Trophoblast cell (in vitro differentiated cells and primary cell): ENCODE measurements at regions not wholly inside any gene's neighbourhood (a gene's known extent, or its start where the extent isn't known, plus 50 kb on each side); places are given as distances from the start of the nearest gene placed in this dataset.

Experiments used
- DNase-seq, 2 donors: peaks; one replicate each; pipeline ENCODE4 v3.0.0-alpha.2; 2016
- H2AFZ ChIP-seq: 2 replicates; pipeline ENCODE4 v1.6.1; 2013; ENCODE audit warnings: low read length, moderate library complexity, mild to moderate bottlenecking; ENCODE audit not compliant: insufficient read depth, poor library complexity
- H2AK5ac ChIP-seq: 2 replicates; pipeline ENCODE4 v1.6.1; 2013; ENCODE audit warnings: mild to moderate bottlenecking, low read length
- H2BK120ac ChIP-seq: 2 replicates; pipeline ENCODE4 v1.6.1; 2013; ENCODE audit warnings: low read length, mild to moderate bottlenecking, moderate library complexity; ENCODE audit not compliant: insufficient read depth, poor library complexity
- H2BK12ac ChIP-seq: 2 replicates; pipeline ENCODE4 v1.6.1; 2013; ENCODE audit warnings: mild to moderate bottlenecking, low read length, moderate library complexity
- H2BK5ac ChIP-seq: 2 replicates; pipeline ENCODE4 v1.6.1; 2013; ENCODE audit warnings: low read length, low read depth, moderate library complexity, mild to moderate bottlenecking; ENCODE audit not compliant: poor library complexity
- H3K14ac ChIP-seq: 2 replicates; pipeline ENCODE4 v1.6.1; 2013; ENCODE audit warnings: mild to moderate bottlenecking, low read length
- H3K18ac ChIP-seq: 2 replicates; pipeline ENCODE4 v1.6.1; 2013; ENCODE audit warnings: mild to moderate bottlenecking, low read length
- H3K23ac ChIP-seq: 2 replicates; pipeline ENCODE4 v1.6.1; 2013; ENCODE audit warnings: low read length
- H3K27ac ChIP-seq: 2 replicates; pipeline ENCODE4 v1.5.1; 2013; ENCODE audit warnings: low read depth, mild to moderate bottlenecking, inconsistent platforms, low read length, moderate library complexity
- H3K27me3 ChIP-seq: 2 replicates; pipeline ENCODE4 v1.6.1; 2013; ENCODE audit warnings: inconsistent platforms, mild to moderate bottlenecking, low read length, moderate library complexity; ENCODE audit not compliant: insufficient read depth
- H3K36me3 ChIP-seq, 2 experiments: 1 replicate in 1 of 2; 2 replicates in 1 of 2; pipeline ENCODE4 v1.6.1; 2013; ENCODE audit warnings: low read length in 2 of 2, mild to moderate bottlenecking in 2 of 2, moderate library complexity in 1 of 2; ENCODE audit not compliant: insufficient read depth in 2 of 2, control insufficient read depth in 1 of 2
- H3K4ac ChIP-seq: 2 replicates; pipeline ENCODE4 v1.6.1; 2013; ENCODE audit warnings: low read depth, mild to moderate bottlenecking, low read length, moderate library complexity
- H3K4me1 ChIP-seq, 2 experiments: 1 replicate in 1 of 2; 2 replicates in 1 of 2; pipeline ENCODE4 v1.6.1; 2013; ENCODE audit warnings: low read length in 2 of 2, mild to moderate bottlenecking in 2 of 2, moderate library complexity in 1 of 2; ENCODE audit not compliant: insufficient read depth in 2 of 2, control insufficient read depth in 1 of 2
- H3K4me2 ChIP-seq: 2 replicates; pipeline ENCODE4 v1.6.1; 2013; ENCODE audit warnings: inconsistent platforms, mild to moderate bottlenecking, low read length, moderate library complexity
- H3K4me3 ChIP-seq: 2 replicates; pipeline ENCODE4 v1.5.1; 2013; ENCODE audit warnings: mild to moderate bottlenecking, low read depth, low read length, inconsistent platforms
- H3K79me1 ChIP-seq: one replicate; pipeline ENCODE4 v1.6.1; 2013; ENCODE audit warnings: low read length
- H3K79me2 ChIP-seq: 2 replicates; pipeline ENCODE4 v1.6.1; 2013; ENCODE audit warnings: low read length, mild to moderate bottlenecking; ENCODE audit not compliant: control insufficient read depth, insufficient read depth, poor library complexity
- H3K9ac ChIP-seq: 2 replicates; pipeline ENCODE4 v1.6.1; 2013; ENCODE audit warnings: mild to moderate bottlenecking, low read length
- H3K9me3 ChIP-seq: 2 replicates; pipeline ENCODE4 v1.6.1; 2013; ENCODE audit warnings: low read depth, mild to moderate bottlenecking, control low read depth, inconsistent platforms, low read length; ENCODE audit not compliant: insufficient read depth
- H4K12ac ChIP-seq: 2 replicates; pipeline ENCODE4 v1.6.1; 2013; ENCODE audit warnings: low read depth, mild to moderate bottlenecking, low read length, moderate library complexity
- H4K8ac ChIP-seq: 2 replicates; pipeline ENCODE4 v1.6.1; 2013; ENCODE audit warnings: low read depth, mild to moderate bottlenecking, low read length, moderate library complexity
- H4K91ac ChIP-seq: one replicate; pipeline ENCODE4 v1.6.1; 2013; ENCODE audit warnings: low read depth, mild to moderate bottlenecking, low read length, moderate library complexity
- WGBS: extraction: QIAGEN DNeasy Blood & Tissue Kit; methylation state at CpG from one replicate; pipeline ENCODE4 v1.1.7; 2013; ENCODE audit warnings: missing lambda C conversion rate; ENCODE audit not compliant: insufficient read length, insufficient coverage; ENCODE audit errors: extremely low coverage; 5-methylcytosine and 5-hydroxymethylcytosine counted together

DNA sequence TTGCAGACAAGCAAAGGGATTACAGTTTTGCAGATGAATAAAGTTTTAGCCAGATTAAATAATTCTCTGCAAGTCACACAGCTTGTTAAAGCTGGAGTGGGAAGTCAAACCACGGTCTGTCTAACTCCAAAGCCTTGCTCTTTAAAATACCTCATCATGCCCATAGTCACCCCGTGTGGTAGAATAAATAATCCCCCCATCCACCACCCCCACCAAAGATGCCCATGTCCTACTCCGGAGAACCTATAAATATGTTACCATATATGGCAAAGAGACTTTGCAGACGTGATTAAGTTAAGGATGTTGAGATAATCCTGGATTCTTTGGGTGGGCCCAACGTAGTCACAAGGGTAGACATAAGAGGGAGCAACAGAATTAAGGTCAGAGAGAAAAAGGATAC is 118.7 kb downstream of the BEND2 start:
- no CpG with 5 or more reads among the region's 5 CpGs for WGBS
- H3K4me3 ChIP-seq = no peak overlapping the region

GRCh38 chrX:18101087-18101486 is 119.6 kb downstream of the BEND2 start:
- H2BK5ac ChIP-seq = no peak overlapping the region
- H3K18ac ChIP-seq = no peak overlapping the region

More for the DNA sequence above, 118.7 kb downstream of the BEND2 start:
- no peak overlapping the region for H2BK12ac ChIP-seq
- H2BK5ac ChIP-seq = no peak overlapping the region
- H4K8ac ChIP-seq = no peak overlapping the region
- H3K36me3 ChIP-seq = no peaks in the 10 kb centered on the region
- H3K14ac ChIP-seq = no peak overlapping the region
- H3K4ac ChIP-seq = no peak overlapping the region
- H4K12ac ChIP-seq = no peak overlapping the region
- peaks cover 7% of the 10 kb centered on the region for H3K79me1 ChIP-seq
- H3K9ac ChIP-seq = no peak overlapping the region
- no peak overlapping the region for H3K27ac ChIP-seq
- H3K27me3 ChIP-seq = no peaks in the 10 kb centered on the region
- no peak overlapping the region for H4K91ac ChIP-seq
- no peak for DNase-seq
- no peak overlapping the region for H2AFZ ChIP-seq
- no peak overlapping the region for H3K4me2 ChIP-seq
- no peak overlapping the region for H3K18ac ChIP-seq
- H3K4me1 ChIP-seq = peaks cover 8 to 13% of the 10 kb centered on the region in 2 experiments
- H2BK120ac ChIP-seq = no peak overlapping the region
- no peak overlapping the region for H2AK5ac ChIP-seq
- no peaks in the 10 kb centered on the region for H3K79me2 ChIP-seq
- H3K9me3 ChIP-seq = no peaks in the 10 kb centered on the region
- H3K23ac ChIP-seq = no peak overlapping the region

DNA sequence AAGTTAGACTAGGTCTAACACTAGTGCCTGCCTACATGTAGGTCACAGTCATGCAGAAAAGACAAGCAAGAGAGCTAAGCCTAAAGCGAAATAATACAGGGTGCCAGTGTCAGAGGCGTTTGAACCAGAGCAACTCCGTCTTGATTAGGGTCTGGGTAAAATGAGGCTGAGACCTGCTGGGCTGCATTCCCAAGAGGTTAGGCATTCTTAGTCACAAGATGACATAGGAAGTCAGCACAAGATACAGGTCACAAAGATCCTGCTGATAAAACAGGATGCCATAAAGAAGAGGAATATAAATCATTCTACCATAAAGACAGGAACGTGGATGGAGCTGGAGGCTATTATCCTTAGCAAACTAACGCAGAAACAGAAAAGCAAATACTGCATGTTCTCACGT is 120.9 kb downstream of the BEND2 start:
- H3K79me2 ChIP-seq = no peaks in the 10 kb centered on the region
- WGBS = no CpG with 5 or more reads among the region's 6 CpGs

More at GRCh38 chrX:18101087-18101486, 119.6 kb downstream of the BEND2 start:
- Histone ChIP-seq H3K27ac (no peak overlapping the region), H3K14ac (no peak overlapping the region), H3K79me2 (no peaks in the 10 kb centered on the region), H2BK120ac (no peak overlapping the region), H3K36me3 (no peaks in the 10 kb centered on the region), H3K4me2 (no peak overlapping the region), H3K23ac (no peak overlapping the region), H3K4me1 (peaks cover 12 to 19% of the 10 kb centered on the region in 2 experiments), H3K4ac (no peak overlapping the region), H3K9me3 (no peaks in the 10 kb centered on the region), H3K27me3 (no peaks in the 10 kb centered on the region), H3K9ac (no peak overlapping the region), H4K12ac (no peak overlapping the region), H2AK5ac (no peak overlapping the region), H2BK12ac (peak overlapping the region; percentile 58), H3K4me3 (no peak overlapping the region), H4K91ac (peak overlapping the region; percentile 62), H3K79me1 (peaks cover 11% of the 10 kb centered on the region), H2AFZ (no peak overlapping the region), H4K8ac (no peak overlapping the region)
- no CpG with 5 or more reads among the region's 5 CpGs for WGBS
- no peak for DNase-seq

DNA sequence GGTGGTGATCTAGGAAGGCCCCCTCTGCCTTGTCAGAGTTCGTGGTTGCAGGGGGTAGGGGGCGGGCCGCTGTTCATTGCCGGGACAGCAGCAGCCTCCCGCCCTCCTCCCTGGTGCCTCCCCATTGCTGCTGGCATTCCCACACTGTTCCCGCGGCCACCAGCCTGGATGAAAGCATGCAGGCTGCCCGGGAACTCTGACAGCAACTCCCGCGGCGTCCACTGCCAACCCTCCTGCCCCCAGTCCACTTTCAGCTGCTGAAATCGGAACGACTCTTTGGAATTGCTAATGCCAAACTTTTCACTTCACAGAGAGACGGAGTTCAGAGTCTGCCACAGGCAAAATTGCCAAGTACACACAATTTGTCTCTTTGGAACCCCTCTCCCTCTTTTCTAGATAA is 121.9 kb downstream of the BEND2 start:
- peak overlapping the region; percentile 8 for H2BK5ac ChIP-seq
- H3K14ac ChIP-seq = no peak overlapping the region
- peak overlapping the region; percentile 61 for H4K8ac ChIP-seq
- H2BK12ac ChIP-seq = peak overlapping the region; percentile 36
- WGBS = no CpG with 5 or more reads among the region's 14 CpGs
- peak overlapping the region; percentile 89 for H2BK120ac ChIP-seq
- H3K4ac ChIP-seq = peak overlapping the region; percentile 64
- H3K4me2 ChIP-seq = peak overlapping the region; percentile 45
- no peak overlapping the region for H3K4me3 ChIP-seq
- H3K18ac ChIP-seq = peak overlapping the region; percentile 80
- no peak overlapping the region for H4K12ac ChIP-seq
- H3K36me3 ChIP-seq = no peaks in the 10 kb centered on the region
- no peak overlapping the region for H2AK5ac ChIP-seq
- peak overlapping the region; percentile 41 for H4K91ac ChIP-seq
- peak overlapping the region; percentile 90 for H3K27ac ChIP-seq
- peaks cover 12 to 19% of the 10 kb centered on the region in 2 experiments for H3K4me1 ChIP-seq
- no peaks in the 10 kb centered on the region for H3K9me3 ChIP-seq
- H3K9ac ChIP-seq = no peak overlapping the region
- peaks cover 9% of the 10 kb centered on the region for H3K79me1 ChIP-seq
- no peaks in the 10 kb centered on the region for H3K79me2 ChIP-seq
- H2AFZ ChIP-seq = no peak overlapping the region
- no peaks in the 10 kb centered on the region for H3K27me3 ChIP-seq
- no peak overlapping the region for H3K23ac ChIP-seq
- DNase-seq = peak; percentile 2 to 42

More for the DNA sequence above, 120.9 kb downstream of the BEND2 start:
- Histone ChIP-seq H3K4me2 (no peak overlapping the region), H2BK120ac (no peak overlapping the region), H3K4me3 (no peak overlapping the region), H4K91ac (no peak overlapping the region), H3K36me3 (no peaks in the 10 kb centered on the region), H4K12ac (no peak overlapping the region), H3K23ac (no peak overlapping the region), H3K9ac (no peak overlapping the region), H3K18ac (no peak overlapping the region), H3K4me1 (peaks cover 12 to 19% of the 10 kb centered on the region in 2 experiments), H3K4ac (no peak overlapping the region), H3K27ac (peak overlapping the region; percentile 90), H2BK5ac (no peak overlapping the region), H3K9me3 (no peaks in the 10 kb centered on the region), H2AFZ (no peak overlapping the region), H2AK5ac (no peak overlapping the region), H4K8ac (no peak overlapping the region), H3K27me3 (no peaks in the 10 kb centered on the region), H2BK12ac (no peak overlapping the region), H3K14ac (no peak overlapping the region), H3K79me1 (peaks cover 11% of the 10 kb centered on the region)
- peak; percentile 77 to 79 for DNase-seq
